ENCODE measurements at regions not wholly inside any gene's neighbourhood (a gene's known extent, or its start where the extent isn't known, plus 50 kb on each side); places are given as distances from the start of the nearest gene placed in this dataset.

GRCh38 chr16:48909231-48909630, 299.3 kb upstream of the N4BP1 start:
- Mint-ChIP-seq H3K27me3 (ENCODE audit: low read depth, poor library complexity) (peaks cover 32% of the 10 kb centered on the region), H3K36me3 (ENCODE audit: low read depth) (no peaks in the 10 kb centered on the region), H3K9me3 (no peaks in the 10 kb centered on the region), H3K4me1 (peaks cover 15% of the 10 kb centered on the region), H3K4me3 (no peak overlapping the region), H3K27ac (no peak overlapping the region)
- TF ChIP-seq CTCF (IDR thresholded peaks at IDR 0.05) = no peak
- no peak for DNase-seq

GRCh38 chr16:48907906-48908634, 298.1 kb upstream of the N4BP1 start:
- H3K27me3 Mint-ChIP-seq (ENCODE audit: low read depth, poor library complexity) = peaks cover 24% of the 10 kb centered on the region
- H3K4me3 Mint-ChIP-seq = no peak overlapping the region
- no peak for TF ChIP-seq CTCF (IDR thresholded peaks at IDR 0.05)
- H3K4me1 Mint-ChIP-seq = peaks cover 22% of the 10 kb centered on the region
- H3K36me3 Mint-ChIP-seq (ENCODE audit: low read depth) = no peaks in the 10 kb centered on the region
- no peaks in the 10 kb centered on the region for H3K9me3 Mint-ChIP-seq
- DNase-seq = no peak
- H3K27ac Mint-ChIP-seq = no peak overlapping the region

GRCh38 chr16:48905632-48906505, 295.9 kb upstream of the N4BP1 start:
- H3K4me1 Mint-ChIP-seq = peaks cover 39% of the 10 kb centered on the region
- TF ChIP-seq CTCF (IDR thresholded peaks at IDR 0.05) = no peak
- H3K27ac Mint-ChIP-seq = no peak overlapping the region
- no peak overlapping the region for H3K4me3 Mint-ChIP-seq
- no peaks in the 10 kb centered on the region for H3K9me3 Mint-ChIP-seq
- DNase-seq = no peak
- H3K27me3 Mint-ChIP-seq (ENCODE audit: low read depth, poor library complexity) = peaks cover 26% of the 10 kb centered on the region
- H3K36me3 Mint-ChIP-seq (ENCODE audit: low read depth) = no peaks in the 10 kb centered on the region

GRCh38 chr16:48904333-48904732, 294.4 kb upstream of the N4BP1 start:
- Mint-ChIP-seq H3K4me1 (peaks cover 39% of the 10 kb centered on the region), H3K4me3 (no peak overlapping the region), H3K9me3 (no peaks in the 10 kb centered on the region), H3K36me3 (ENCODE audit: low read depth) (no peaks in the 10 kb centered on the region), H3K27me3 (ENCODE audit: low read depth, poor library complexity) (peaks cover 24% of the 10 kb centered on the region), H3K27ac (no peak overlapping the region)
- no peak for TF ChIP-seq CTCF (IDR thresholded peaks at IDR 0.05)
- no peak for DNase-seq

- H3K4me3 Mint-ChIP-seq = no peak overlapping the region
- no peak for TF ChIP-seq CTCF (IDR thresholded peaks at IDR 0.05)
- H3K27ac Mint-ChIP-seq = no peak overlapping the region
- peaks cover 39% of the 10 kb centered on the region for H3K4me1 Mint-ChIP-seq
- peaks cover 23% of the 10 kb centered on the region for H3K27me3 Mint-ChIP-seq (ENCODE audit: low read depth, poor library complexity)
- no peak for DNase-seq
- H3K36me3 Mint-ChIP-seq (ENCODE audit: low read depth) = no peaks in the 10 kb centered on the region
- H3K9me3 Mint-ChIP-seq = no peaks in the 10 kb centered on the region
These were observed 293.1 kb upstream of the N4BP1 start for GRCh38 chr16:48903039-48903438.

Measured in nephron progenitor cell (in vitro differentiated cells).